GM19035 (cell line): ENCODE measurements at regions not wholly inside any gene's neighbourhood (a gene's known extent, or its start where the extent isn't known, plus 50 kb on each side); places are given as distances from the start of the nearest gene placed in this dataset.

Experiments used
- ATAC-seq: cut with Tn5 transposase; IDR thresholded peaks from one replicate; pipeline ENCODE4 v1.9.1; 2021; ENCODE audit not compliant: unreplicated experiment

GRCh38 chr21:21715266-21715969, 717.2 kb downstream of the NCAM2 start:
- no peak for ATAC-seq

- ATAC-seq: no peak
Observed at GRCh38 chr21:21722731-21723130, 724.5 kb downstream of the NCAM2 start.

- ATAC-seq: no peak
Observed at GRCh38 chr21:21730512-21730911, 732.3 kb downstream of the NCAM2 start.

- ATAC-seq: no peak
Observed at GRCh38 chr21:21731626-21732025, 733.4 kb downstream of the NCAM2 start.

- ATAC-seq: no peak
Observed at GRCh38 chr21:21734088-21734487, 735.9 kb downstream of the NCAM2 start.

- ATAC-seq: no peak
Observed at GRCh38 chr21:21737186-21737585, 739.0 kb downstream of the NCAM2 start.

GRCh38 chr21:21740207-21740606, 742.0 kb downstream of the NCAM2 start:
- ATAC-seq: no peak

GRCh38 chr21:21750124-21750825, 752.1 kb downstream of the NCAM2 start:
- ATAC-seq: no peak

- no peak for ATAC-seq
Observed at GRCh38 chr21:21751286-21751685, 753.1 kb downstream of the NCAM2 start.

GRCh38 chr21:21762855-21763254, 764.6 kb downstream of the NCAM2 start:
- ATAC-seq: no peak

- ATAC-seq: no peak
Observed at GRCh38 chr21:21764281-21764680, 766.1 kb downstream of the NCAM2 start.

- no peak for ATAC-seq
Observed at GRCh38 chr21:21767276-21767675, 769.1 kb downstream of the NCAM2 start.

GRCh38 chr21:21788591-21788990, 790.4 kb downstream of the NCAM2 start:
- no peak for ATAC-seq

GRCh38 chr21:21801921-21802320, 803.7 kb downstream of the NCAM2 start:
- ATAC-seq: no peak

- no peak for ATAC-seq
Observed at GRCh38 chr21:21806711-21807597, 808.7 kb downstream of the NCAM2 start.

GRCh38 chr21:21807598-21807903, 809.3 kb downstream of the NCAM2 start:
- ATAC-seq: no peak

GRCh38 chr21:21813289-21813688, 815.1 kb downstream of the NCAM2 start:
- no peak for ATAC-seq

- ATAC-seq: no peak
Observed at GRCh38 chr21:21813934-21814333, 815.7 kb downstream of the NCAM2 start.

- ATAC-seq: no peak
Observed at GRCh38 chr21:21816778-21817177, 818.6 kb downstream of the NCAM2 start.

GRCh38 chr21:21818898-21819297, 820.7 kb downstream of the NCAM2 start:
- ATAC-seq: no peak

GRCh38 chr21:21828130-21828529, 829.9 kb downstream of the NCAM2 start:
- no peak for ATAC-seq

- ATAC-seq: no peak
Observed at GRCh38 chr21:21831036-21831435, 832.8 kb downstream of the NCAM2 start.
